Peyer's patch (tissue), 4 donors: ENCODE measurements at regions not wholly inside any gene's neighbourhood (a gene's known extent, or its start where the extent isn't known, plus 50 kb on each side); places are given as distances from the start of the nearest gene placed in this dataset.
A peak's percentile ranks its signal among the peaks of the same experiment; 100 is the strongest.
"Not testable (repeated sequence)": the region's sequence is repeated elsewhere in the genome, so short reads cannot be mapped to it uniquely, and the experiment has no call there.

ENCODE experiments used
- CTCF ChIP-seq, 6 experiments: fragments of 450-650 bp in 4 of 6; fragments of 200-600 bp in 2 of 6; sonication (generic) in 1 of 6; IDR thresholded peaks; one replicate each; pipeline ENCODE4 v1.5.1; 2017 to 2019; ENCODE audit warnings: antibody characterized with exemption in 6 of 6, mild to moderate bottlenecking in 3 of 6, moderate library complexity in 1 of 6
- POLR2A ChIP-seq, 2 donors: fragments of 450-650 bp; IDR thresholded peaks; one replicate each; pipeline ENCODE4 v1.5.1; 2017; ENCODE audit warnings: antibody characterized with exemption in 2 of 2, mild to moderate bottlenecking in 2 of 2, moderate library complexity in 2 of 2

GRCh38 chr1:146443871-146444222 is 215.0 kb upstream of the NOTCH2NLA start:
- not testable (repeated sequence) for TF ChIP-seq POLR2A (IDR thresholded peaks at IDR 0.05)
- TF ChIP-seq CTCF (IDR thresholded peaks at IDR 0.05): peak in 1 of 6 experiments; percentile 3
